HG03135 (cell line): ENCODE measurements at regions not wholly inside any gene's neighbourhood (a gene's known extent, or its start where the extent isn't known, plus 50 kb on each side); places are given as distances from the start of the nearest gene placed in this dataset.
"Not testable (repeated sequence)": the region's sequence is repeated elsewhere in the genome, so short reads cannot be mapped to it uniquely, and the experiment has no call there.

Experiments used
- ATAC-seq: cut with Tn5 transposase; IDR thresholded peaks from one replicate; pipeline ENCODE4 v1.9.1; 2021; ENCODE audit warnings: mild to moderate bottlenecking, moderate library complexity; ENCODE audit not compliant: unreplicated experiment

GRCh38 chrX:149420566-149420965, 84.5 kb downstream of the IDS start:
- ATAC-seq = not testable (repeated sequence)

- ATAC-seq = no peak
Observed at GRCh38 chrX:149398027-149398426, 107.1 kb downstream of the IDS start.

GRCh38 chrX:149392921-149393320, 112.2 kb downstream of the IDS start:
- ATAC-seq = no peak

- ATAC-seq = no peak
Observed at GRCh38 chrX:149383852-149384251, 121.3 kb downstream of the IDS start.

GRCh38 chrX:149374751-149375150, 130.4 kb downstream of the IDS start:
- no peak for ATAC-seq

- no peak for ATAC-seq
Observed at GRCh38 chrX:149372866-149373265, 132.2 kb downstream of the IDS start.

GRCh38 chrX:149371986-149372385, 133.1 kb downstream of the IDS start:
- no peak for ATAC-seq

GRCh38 chrX:149370097-149370496, 135.0 kb downstream of the IDS start:
- no peak for ATAC-seq

- no peak for ATAC-seq
Observed at GRCh38 chrX:149365552-149365951, 139.6 kb downstream of the IDS start.

- ATAC-seq = no peak
Observed at GRCh38 chrX:149365061-149365460, 140.0 kb downstream of the IDS start.

- ATAC-seq = no peak
Observed at GRCh38 chrX:149363965-149364364, 141.1 kb downstream of the IDS start.

GRCh38 chrX:149346306-149346705, 158.8 kb downstream of the IDS start:
- ATAC-seq = no peak

GRCh38 chrX:149322316-149322715, 182.8 kb downstream of the IDS start:
- ATAC-seq = no peak

- no peak for ATAC-seq
Observed at GRCh38 chrX:149313871-149314371, 191.2 kb downstream of the IDS start.

- no peak for ATAC-seq
Observed at GRCh38 chrX:149312988-149313387, 192.1 kb downstream of the IDS start.

GRCh38 chrX:149312097-149312496, 193.0 kb downstream of the IDS start:
- ATAC-seq = no peak

- no peak for ATAC-seq
Observed at GRCh38 chrX:149302705-149303104, 202.4 kb downstream of the IDS start.

GRCh38 chrX:149298111-149298510, 207.0 kb downstream of the IDS start:
- ATAC-seq = no peak

GRCh38 chrX:149296092-149296491, 209.0 kb downstream of the IDS start:
- no peak for ATAC-seq

GRCh38 chrX:149286940-149287349, 218.2 kb downstream of the IDS start:
- ATAC-seq = peak; percentile 69

GRCh38 chrX:149284616-149285015, 220.5 kb downstream of the IDS start:
- ATAC-seq = no peak

GRCh38 chrX:149283853-149284252, 221.3 kb downstream of the IDS start:
- no peak for ATAC-seq

GRCh38 chrX:149282909-149283308, 222.2 kb downstream of the IDS start:
- no peak for ATAC-seq

- no peak for ATAC-seq
Observed at GRCh38 chrX:149280011-149280410, 225.1 kb downstream of the IDS start.
